ENCODE measurements at regions not wholly inside any gene's neighbourhood (a gene's known extent, or its start where the extent isn't known, plus 50 kb on each side); places are given as distances from the start of the nearest gene placed in this dataset.
"Not testable (repeated sequence)": the region's sequence is repeated elsewhere in the genome, so short reads cannot be mapped to it uniquely, and the experiment has no call there.

DNA sequence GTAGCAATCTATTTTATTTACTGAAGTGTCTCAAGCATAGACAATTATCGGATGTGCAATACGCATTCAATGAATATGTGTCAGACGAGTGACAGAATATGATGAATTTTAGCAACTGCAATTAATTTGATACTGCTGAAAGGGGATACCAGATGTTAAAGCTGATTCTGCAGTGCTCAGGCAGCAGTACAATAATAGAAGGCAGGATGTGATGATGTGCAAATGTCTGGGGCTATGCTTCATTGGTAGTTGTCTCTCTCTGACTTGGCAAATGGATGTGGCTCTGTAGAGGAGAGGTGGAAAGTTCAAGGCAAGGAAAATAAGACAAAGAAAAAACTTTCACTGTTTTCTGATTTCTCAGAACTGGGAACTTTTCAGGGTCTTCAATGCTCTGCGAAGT, 721.2 kb downstream of the CDH18 start:
- TF ChIP-seq, protein P1, sequence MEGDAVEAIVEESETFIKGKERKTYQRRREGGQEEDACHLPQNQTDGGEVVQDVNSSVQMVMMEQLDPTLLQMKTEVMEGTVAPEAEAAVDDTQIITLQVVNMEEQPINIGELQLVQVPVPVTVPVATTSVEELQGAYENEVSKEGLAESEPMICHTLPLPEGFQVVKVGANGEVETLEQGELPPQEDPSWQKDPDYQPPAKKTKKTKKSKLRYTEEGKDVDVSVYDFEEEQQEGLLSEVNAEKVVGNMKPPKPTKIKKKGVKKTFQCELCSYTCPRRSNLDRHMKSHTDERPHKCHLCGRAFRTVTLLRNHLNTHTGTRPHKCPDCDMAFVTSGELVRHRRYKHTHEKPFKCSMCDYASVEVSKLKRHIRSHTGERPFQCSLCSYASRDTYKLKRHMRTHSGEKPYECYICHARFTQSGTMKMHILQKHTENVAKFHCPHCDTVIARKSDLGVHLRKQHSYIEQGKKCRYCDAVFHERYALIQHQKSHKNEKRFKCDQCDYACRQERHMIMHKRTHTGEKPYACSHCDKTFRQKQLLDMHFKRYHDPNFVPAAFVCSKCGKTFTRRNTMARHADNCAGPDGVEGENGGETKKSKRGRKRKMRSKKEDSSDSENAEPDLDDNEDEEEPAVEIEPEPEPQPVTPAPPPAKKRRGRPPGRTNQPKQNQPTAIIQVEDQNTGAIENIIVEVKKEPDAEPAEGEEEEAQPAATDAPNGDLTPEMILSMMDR (IDR thresholded peaks at IDR 0.05; ENCODE audit: control extremely low read depth, extremely low read depth) = no peak

DNA sequence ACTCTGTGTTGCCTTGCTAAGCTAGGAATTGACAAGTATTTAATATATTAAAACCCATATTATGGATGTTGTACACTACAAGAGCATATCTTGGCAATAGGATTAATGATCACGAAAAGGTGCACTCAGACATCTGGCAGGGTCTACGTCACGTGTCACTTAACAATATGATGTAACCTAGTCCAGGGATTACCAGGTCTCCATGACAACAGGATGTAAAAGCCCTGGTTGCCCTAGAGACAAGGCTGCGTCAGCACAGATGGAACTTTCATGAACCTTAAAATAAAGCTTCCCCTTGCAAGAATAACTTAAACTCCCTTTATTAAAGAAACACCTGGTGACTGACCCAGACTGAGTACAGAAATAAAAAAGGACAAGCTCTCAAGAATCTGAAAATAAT, 717.8 kb downstream of the CDH18 start:
- 87 to 88% methylated on average over 4 of the region's 4 CpGs for WGBS, 2 donors
- Histone ChIP-seq H3K27ac (ENCODE audit: low read depth in 1 of 2, low read length in 1 of 2) (no peak overlapping the region), H3K9me3 (ENCODE audit: control insufficient read depth in 4 of 4, insufficient read depth in 3 of 4, low read length in 3 of 4) (peaks cover 0 to 5% (median 0%) of the 10 kb centered on the region in 4 donors), H3K36me3 (ENCODE audit: control insufficient read depth in 4 of 4, insufficient read depth in 4 of 4, low read length in 4 of 4) (no peaks in the 10 kb centered on the region), H3K9ac (ENCODE audit: insufficient read depth in 1 of 2, low read length in 2 of 2) (no peak overlapping the region), H3K27me3 (ENCODE audit: control insufficient read depth in 3 of 3, insufficient read depth in 3 of 3, low read length in 2 of 3) (no peaks in the 10 kb centered on the region), H3K4me3 (no peak overlapping the region), H3K4me1 (ENCODE audit: control insufficient read depth in 5 of 5, insufficient read depth in 5 of 5, low read length in 5 of 5) (no peaks in the 10 kb centered on the region)
- TF ChIP-seq, protein P1 (IDR thresholded peaks at IDR 0.05; ENCODE audit: control extremely low read depth, extremely low read depth) = no peak
- ATAC-seq (ENCODE audit: insufficient read depth, low FRiP score) (no peak), DNase-seq (no peak)

More for the DNA sequence above, 721.2 kb downstream of the CDH18 start:
- Histone ChIP-seq H3K27ac (ENCODE audit: low read depth in 1 of 2, low read length in 1 of 2) (no peak overlapping the region), H3K4me1 (ENCODE audit: control insufficient read depth in 5 of 5, insufficient read depth in 5 of 5, low read length in 5 of 5) (no peaks in the 10 kb centered on the region), H3K9me3 (ENCODE audit: control insufficient read depth in 4 of 4, insufficient read depth in 3 of 4, low read length in 3 of 4) (peaks cover 0 to 7% (median 0%) of the 10 kb centered on the region in 4 donors), H3K36me3 (ENCODE audit: control insufficient read depth in 4 of 4, insufficient read depth in 4 of 4, low read length in 4 of 4) (no peaks in the 10 kb centered on the region), H3K9ac (ENCODE audit: insufficient read depth in 1 of 2, low read length in 2 of 2) (no peak overlapping the region), H3K27me3 (ENCODE audit: control insufficient read depth in 3 of 3, insufficient read depth in 3 of 3, low read length in 2 of 3) (no peaks in the 10 kb centered on the region), H3K4me3 (no peak overlapping the region)
- ATAC-seq (ENCODE audit: insufficient read depth, low FRiP score) (no peak), DNase-seq (no peak)
- WGBS, 2 donors = 86 to 92% methylated on average over 4 of the region's 4 CpGs

DNA sequence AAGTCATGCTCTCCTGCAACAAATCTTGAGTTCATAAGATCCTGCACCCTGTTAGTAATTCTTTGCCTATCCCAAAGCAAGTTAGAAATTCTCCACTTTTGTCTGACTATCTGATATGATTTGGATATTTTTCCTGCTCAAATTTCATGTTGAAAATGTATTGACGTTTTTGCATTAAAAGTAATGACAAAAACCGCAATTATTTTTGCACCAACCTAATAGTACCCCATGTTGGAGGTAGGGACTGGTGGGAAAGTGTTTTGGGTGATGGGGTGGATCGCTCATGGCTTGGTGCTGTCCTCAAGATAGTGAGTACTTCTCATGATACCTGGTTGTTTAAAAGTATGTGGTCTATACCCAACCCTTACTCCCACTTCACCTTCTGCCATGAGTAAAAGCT, 713.4 kb downstream of the CDH18 start:
- no peak overlapping the region for H3K4me3 ChIP-seq
- no peak for DNase-seq
- H3K27me3 ChIP-seq (ENCODE audit: control insufficient read depth in 3 of 3, insufficient read depth in 3 of 3, low read length in 2 of 3) = no peaks in the 10 kb centered on the region
- 81% methylated on average over 3 of the region's 3 CpGs for WGBS, 2 donors
- peaks cover 0 to 6% (median 4%) of the 10 kb centered on the region in 4 donors for H3K9me3 ChIP-seq (ENCODE audit: control insufficient read depth in 4 of 4, insufficient read depth in 3 of 4, low read length in 3 of 4)
- H3K27ac ChIP-seq (ENCODE audit: low read depth in 1 of 2, low read length in 1 of 2) = no peak overlapping the region
- no peak for ATAC-seq (ENCODE audit: insufficient read depth, low FRiP score)
- H3K4me1 ChIP-seq (ENCODE audit: control insufficient read depth in 5 of 5, insufficient read depth in 5 of 5, low read length in 5 of 5) = no peaks in the 10 kb centered on the region
- no peak overlapping the region for H3K9ac ChIP-seq (ENCODE audit: insufficient read depth in 1 of 2, low read length in 2 of 2)
- no peaks in the 10 kb centered on the region for H3K36me3 ChIP-seq (ENCODE audit: control insufficient read depth in 4 of 4, insufficient read depth in 4 of 4, low read length in 4 of 4)
- TF ChIP-seq, protein P1 (IDR thresholded peaks at IDR 0.05; ENCODE audit: control extremely low read depth, extremely low read depth) = no peak

DNA sequence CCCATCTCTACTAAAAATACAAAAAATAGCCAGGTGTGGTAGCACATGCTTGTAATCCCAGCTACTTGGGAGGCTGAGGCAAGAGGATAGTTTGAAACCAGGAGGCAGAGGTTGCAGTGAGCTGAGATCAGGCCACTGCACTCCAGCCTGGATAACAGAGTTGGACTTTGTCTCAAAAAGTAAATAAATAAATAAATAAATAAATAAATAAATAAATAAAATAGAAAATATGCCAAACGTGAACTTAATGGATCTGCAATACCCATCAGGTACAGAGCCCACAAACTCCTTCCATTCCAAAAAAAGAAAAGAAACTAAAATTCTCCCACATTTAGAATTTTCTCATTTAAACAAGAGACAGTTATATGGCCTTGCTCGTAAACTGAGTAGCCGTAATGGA, 702.7 kb downstream of the CDH18 start:
- TF ChIP-seq, protein P1 (IDR thresholded peaks at IDR 0.05; ENCODE audit: control extremely low read depth, extremely low read depth) = no peak
- H3K9me3 ChIP-seq (ENCODE audit: control insufficient read depth in 4 of 4, insufficient read depth in 3 of 4, low read length in 3 of 4) = peaks cover 0 to 2% (median 0%) of the 10 kb centered on the region in 4 donors
- no peaks in the 10 kb centered on the region for H3K27me3 ChIP-seq (ENCODE audit: control insufficient read depth in 3 of 3, insufficient read depth in 3 of 3, low read length in 2 of 3)
- no peak overlapping the region for H3K4me3 ChIP-seq
- ATAC-seq (ENCODE audit: insufficient read depth, low FRiP score) = no peak
- WGBS, 2 donors = 93 to 95% methylated on average over 3 of the region's 3 CpGs
- no peak for DNase-seq
- H3K36me3 ChIP-seq (ENCODE audit: control insufficient read depth in 4 of 4, insufficient read depth in 4 of 4, low read length in 4 of 4) = no peaks in the 10 kb centered on the region
- no peak overlapping the region for H3K27ac ChIP-seq (ENCODE audit: low read depth in 1 of 2, low read length in 1 of 2)
- no peaks in the 10 kb centered on the region for H3K4me1 ChIP-seq (ENCODE audit: control insufficient read depth in 5 of 5, insufficient read depth in 5 of 5, low read length in 5 of 5)
- no peak overlapping the region for H3K9ac ChIP-seq (ENCODE audit: insufficient read depth in 1 of 2, low read length in 2 of 2)

DNA sequence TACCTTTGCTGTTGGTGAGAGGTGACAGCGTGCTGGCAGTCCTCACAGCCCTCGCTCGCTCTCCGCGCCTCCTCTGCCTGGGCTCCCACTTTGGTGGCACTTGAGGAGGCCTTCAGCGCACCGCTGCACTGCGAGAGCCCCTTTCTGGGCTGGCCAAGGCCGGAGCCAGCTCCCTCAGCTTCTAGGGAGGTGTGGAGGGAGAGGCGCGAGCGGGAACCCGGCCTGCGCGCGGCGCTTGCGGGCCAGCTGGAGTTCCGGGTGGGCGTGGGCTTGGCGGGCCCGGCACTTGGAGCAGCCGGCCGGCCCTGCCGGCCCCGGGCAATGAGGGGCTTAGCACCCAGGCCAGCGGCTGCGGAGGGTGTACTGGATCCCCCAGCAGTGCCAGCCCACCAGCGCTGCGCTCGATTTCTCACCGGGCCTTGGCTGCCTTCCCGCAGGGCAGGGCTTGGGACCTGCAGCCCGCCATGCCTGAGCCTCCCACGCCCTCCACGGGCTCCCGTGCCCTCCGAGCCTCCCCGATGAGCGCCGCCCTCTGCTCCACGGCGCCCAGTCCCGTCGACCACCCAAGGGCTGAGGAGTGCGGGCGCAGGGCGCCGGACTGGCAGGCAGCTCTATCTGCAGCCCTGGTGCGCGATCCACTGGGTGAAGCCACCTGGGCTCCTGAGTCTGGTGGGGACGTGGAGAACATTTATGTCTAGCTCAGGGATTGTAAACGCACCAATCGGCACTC, 700.3 kb downstream of the CDH18 start:
- ATAC-seq (ENCODE audit: insufficient read depth, low FRiP score); DNase-seq; H3K27me3 ChIP-seq (ENCODE audit: control insufficient read depth in 3 of 3, insufficient read depth in 3 of 3, low read length in 2 of 3); H3K36me3 ChIP-seq (ENCODE audit: control insufficient read depth in 4 of 4, insufficient read depth in 4 of 4, low read length in 4 of 4); H3K4me3 ChIP-seq; H3K9ac ChIP-seq (ENCODE audit: insufficient read depth in 1 of 2, low read length in 2 of 2); H3K4me1 ChIP-seq (ENCODE audit: control insufficient read depth in 5 of 5, insufficient read depth in 5 of 5, low read length in 5 of 5); H3K9me3 ChIP-seq (ENCODE audit: control insufficient read depth in 4 of 4, insufficient read depth in 3 of 4, low read length in 3 of 4); H3K27ac ChIP-seq (ENCODE audit: low read depth in 1 of 2, low read length in 1 of 2): not testable (repeated sequence)
- WGBS, 2 donors = 86 to 95% methylated on average over 52 to 54 of the region's 54 CpGs
